Prostate gland (tissue), 2 donors: ENCODE measurements at regions not wholly inside any gene's neighbourhood (a gene's known extent, or its start where the extent isn't known, plus 50 kb on each side); places are given as distances from the start of the nearest gene placed in this dataset.
A peak's percentile ranks its signal among the peaks of the same experiment; 100 is the strongest.

ENCODE experiments used
- DNase-seq: peaks from one replicate; pipeline ENCODE4 v3.0.0-alpha.2; 2019; ENCODE audit warnings: low spot score
- H3K27ac ChIP-seq, 2 donors: fragments of 200-600 bp; sonication (generic); 2 replicates each; pipeline ENCODE4 v1.5.1; 2017 to 2019
- H3K27me3 ChIP-seq: fragments of 200-600 bp; sonication (generic); replicated peaks from 2 replicates; pipeline ENCODE4 v1.5.1; 2019; ENCODE audit not compliant: insufficient read depth
- H3K36me3 ChIP-seq, 2 donors: fragments of 200-600 bp; sonication (generic); 1 replicate in 1 of 2; 2 replicates in 1 of 2; pipeline versions ENCODE4 v1.5.1 to v1.8.1; 2017 to 2019
- H3K4me1 ChIP-seq: fragments of 200-600 bp; sonication (generic); replicated peaks from 2 replicates; pipeline ENCODE4 v1.5.1; 2019
- H3K4me3 ChIP-seq, 2 donors: fragments of 200-600 bp; sonication (generic); 2 replicates each; pipeline ENCODE4 v1.5.1; 2017 to 2019
- H3K9me3 ChIP-seq: fragments of 200-600 bp; sonication (generic); 2 replicates; pipeline ENCODE4 v1.5.1; 2017
- CTCF ChIP-seq, 4 experiments: fragments of 200-600 bp in 2 of 4; fragments of 450-650 bp in 2 of 4; sonication (generic) in 2 of 4; IDR thresholded peaks; 1 replicate in 3 of 4; 2 replicates in 1 of 4; pipeline ENCODE4 v1.5.1; 2016 to 2019; ENCODE audit warnings: antibody characterized with exemption in 4 of 4, mild to moderate bottlenecking in 2 of 4, moderate library complexity in 2 of 4
- POLR2A ChIP-seq: fragments of 450-650 bp; IDR thresholded peaks from one replicate; pipeline ENCODE4 v1.6.1; 2016; ENCODE audit warnings: antibody characterized with exemption, mild to moderate bottlenecking
- POLR2AphosphoS5 ChIP-seq: sonication (generic); formaldehyde crosslinking; IDR thresholded peaks from one replicate; pipeline ENCODE4 v1.6.1; 2017; ENCODE audit warnings: antibody characterized with exemption
- WGBS: methylation state at CpG from one replicate; pipeline ENCODE4 v1.1.5; 2018; 5-methylcytosine and 5-hydroxymethylcytosine counted together
- intact Hi-C: fragments of 100-400 bp; cut with DNase I; formaldehyde crosslinking; loops from one replicate; pipeline ENCODE4 v1.14.2; 2022

- 16% methylated on average over 7 of the region's 7 CpGs for WGBS
- no peak overlapping the region for H3K27ac ChIP-seq
- no peaks in the 10 kb centered on the region for H3K27me3 ChIP-seq
- H3K4me3 ChIP-seq, result no peak overlapping the region
- no peak for TF ChIP-seq POLR2AphosphoS5
- no peak for TF ChIP-seq CTCF (IDR thresholded peaks at IDR 0.05)
- no peak for TF ChIP-seq POLR2A
- H3K9me3 ChIP-seq, result no peaks in the 10 kb centered on the region
- intact Hi-C loops, result no loop called here
- DNase-seq, result peak; percentile 39
- H3K36me3 ChIP-seq, result no peaks in the 10 kb centered on the region
- no peaks in the 10 kb centered on the region for H3K4me1 ChIP-seq
Observed at GRCh38 chr3:107981471-107982111, 109.2 kb downstream of the CD47 start.

- intact Hi-C loops, result no loop called here
- TF ChIP-seq CTCF (IDR thresholded peaks at IDR 0.05) (no peak), POLR2AphosphoS5 (no peak), POLR2A (no peak)
- no peak overlapping the region for H3K4me3 ChIP-seq
- WGBS, result 88% methylated on average over 6 of the region's 6 CpGs
- no peaks in the 10 kb centered on the region for H3K36me3 ChIP-seq
- H3K9me3 ChIP-seq, result no peaks in the 10 kb centered on the region
- no peaks in the 10 kb centered on the region for H3K4me1 ChIP-seq
- no peak overlapping the region for H3K27ac ChIP-seq
- H3K27me3 ChIP-seq, result no peaks in the 10 kb centered on the region
- no peak for DNase-seq
Observed at GRCh38 chr3:107979538-107979937, 111.3 kb downstream of the CD47 start.

- H3K4me1 ChIP-seq, result no peaks in the 10 kb centered on the region
- H3K36me3 ChIP-seq, result no peaks in the 10 kb centered on the region
- H3K9me3 ChIP-seq, result no peaks in the 10 kb centered on the region
- DNase-seq, result no peak
- TF ChIP-seq POLR2AphosphoS5 (no peak), POLR2A (no peak), CTCF (IDR thresholded peaks at IDR 0.05) (no peak)
- no peak overlapping the region for H3K4me3 ChIP-seq
- intact Hi-C loops, result no loop called here
- no peak overlapping the region for H3K27ac ChIP-seq
- WGBS, result 74% methylated on average over 6 of the region's 6 CpGs
- no peaks in the 10 kb centered on the region for H3K27me3 ChIP-seq
Observed at GRCh38 chr3:107978131-107979055, 112.4 kb downstream of the CD47 start.

GRCh38 chr3:107977221-107978130 lies 113.4 kb downstream of the CD47 start:
- Histone ChIP-seq H3K4me3 (no peak overlapping the region), H3K27ac (no peak overlapping the region), H3K27me3 (no peaks in the 10 kb centered on the region), H3K36me3 (no peaks in the 10 kb centered on the region), H3K4me1 (no peaks in the 10 kb centered on the region), H3K9me3 (no peaks in the 10 kb centered on the region)
- no peak for DNase-seq
- no peak for TF ChIP-seq CTCF (IDR thresholded peaks at IDR 0.05)
- TF ChIP-seq POLR2AphosphoS5, result no peak
- no peak for TF ChIP-seq POLR2A
- intact Hi-C loops, result no loop called here
- WGBS, result 97% methylated on average over 9 of the region's 9 CpGs
